Caco-2 (cell line): ENCODE measurements at regions not wholly inside any gene's neighbourhood (a gene's known extent, or its start where the extent isn't known, plus 50 kb on each side); places are given as distances from the start of the nearest gene placed in this dataset.
A peak's percentile ranks its signal among the peaks of the same experiment; 100 is the strongest.

ENCODE experiments used
- BruUV-seq: library from RNA; stranded (reverse); fragments of 400-500 nt; replicated peaks from 2 replicates; lab custom pipeline; 2021; lab: Mats Ljungman, UMichigan
- CTCF ChIA-PET: fragments of 300-600 bp; sonication (Branson Sonifier 250); formaldehyde crosslinking; loops from one replicate; lab custom pipeline; 2022; ENCODE audit warnings: antibody characterized with exemption; lab: Charles Lee
- POLR2A ChIA-PET: fragments of 300-600 bp; sonication (Branson Sonifier 250); formaldehyde crosslinking; loops from one replicate; lab custom pipeline; 2022; ENCODE audit warnings: antibody characterized with exemption; lab: Charles Lee
- DNase-seq, 2 experiments: peaks; one replicate each; pipeline versions ENCODE4 v3.0.0 to v3.0.0-alpha.2; 2020 to 2022
- H3K27me3 ChIP-seq: replicated peaks from 2 replicates; pipeline ENCODE4 v1.6.0; 2011; ENCODE audit warnings: low read length; ENCODE audit not compliant: control insufficient read depth, insufficient read depth
- H3K36me3 ChIP-seq: 2 replicates; pipeline ENCODE4 v1.5.1; 2011; ENCODE audit warnings: low read length; ENCODE audit not compliant: control insufficient read depth, insufficient read depth
- H3K4me1 ChIP-seq: fragments of 250-450 bp; sonication (Bioruptor Pico); 2 replicates; pipeline ENCODE4 v1.5.1; 2020; ENCODE audit warnings: mild to moderate bottlenecking
- H3K4me3 ChIP-seq: 2 replicates; pipeline ENCODE4 v1.5.1; 2011; ENCODE audit warnings: low read depth, mild to moderate bottlenecking, control low read depth, low read length
- H3K9me3 ChIP-seq: fragments of 250-450 bp; sonication (Bioruptor Pico); 2 replicates; pipeline ENCODE4 v1.5.1; 2020; ENCODE audit warnings: mild to moderate bottlenecking, moderate library complexity
- H3K27ac Mint-ChIP-seq: one replicate; pipeline ENCODE4 v1.8.0; 2022; ENCODE audit warnings: mixed read lengths; ENCODE audit not compliant: unreplicated experiment
- H3K27me3 Mint-ChIP-seq: one replicate; pipeline ENCODE4 v1.8.0; 2022; ENCODE audit warnings: mixed read lengths; ENCODE audit not compliant: insufficient read depth, unreplicated experiment
- H3K36me3 Mint-ChIP-seq: one replicate; pipeline ENCODE4 v1.8.0; 2022; ENCODE audit warnings: mild to moderate bottlenecking, mixed read lengths; ENCODE audit not compliant: insufficient read depth, unreplicated experiment
- H3K4me1 Mint-ChIP-seq: one replicate; pipeline ENCODE4 v1.8.0; 2022; ENCODE audit warnings: low read depth, mixed read lengths; ENCODE audit not compliant: unreplicated experiment
- H3K4me3 Mint-ChIP-seq: one replicate; pipeline ENCODE4 v1.8.0; 2022; ENCODE audit warnings: mild to moderate bottlenecking, moderate library complexity, mixed read lengths; ENCODE audit not compliant: unreplicated experiment
- H3K9me3 Mint-ChIP-seq: one replicate; pipeline ENCODE4 v1.8.0; 2022; ENCODE audit warnings: mixed read lengths; ENCODE audit not compliant: unreplicated experiment
- CTCF ChIP-seq, 2 experiments: fragments of 200-600 bp in 1 of 2; IDR thresholded peaks; 1 replicate in 1 of 2; 2 replicates in 1 of 2; pipeline versions ENCODE4 v1.5.1 to v1.8.0; 2011 to 2022; ENCODE audit warnings: antibody characterized with exemption in 1 of 2, control low read depth in 1 of 2, inconsistent platforms in 1 of 2, low read depth in 1 of 2, low read length in 1 of 2, mild to moderate bottlenecking in 1 of 2, moderate library complexity in 1 of 2; ENCODE audit not compliant: insufficient read depth in 1 of 2, severe bottlenecking in 1 of 2, unreplicated experiment in 1 of 2
- intact Hi-C: fragments of 100-400 bp; cut with micrococcal nuclease; formaldehyde crosslinking; loops from one replicate; pipeline ENCODE4 v1.10.0; 2022; ENCODE audit not compliant: unreplicated experiment

DNA sequence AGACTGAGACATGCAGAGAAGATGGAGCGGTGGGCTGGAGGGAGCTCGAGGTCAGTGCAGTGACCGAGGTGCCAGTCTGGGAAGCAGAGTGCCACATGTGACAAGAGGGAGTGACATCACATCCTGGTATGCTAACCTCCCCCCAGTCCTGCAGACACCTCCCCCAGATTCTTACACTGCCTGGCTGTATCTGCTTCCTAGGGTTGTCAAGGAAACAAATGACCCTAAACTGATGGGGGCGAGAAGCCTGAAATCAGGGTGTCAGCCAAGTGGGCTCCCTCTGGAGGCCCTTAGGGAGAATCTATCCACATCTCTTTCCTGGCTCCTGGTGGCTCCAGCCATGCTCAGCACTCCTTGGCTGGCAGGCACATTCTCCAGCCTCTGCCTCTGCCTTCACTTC is 316.1 kb upstream of the ZMIZ1 start:
- Mint-ChIP-seq H3K27me3 (no peaks in the 10 kb centered on the region), H3K4me3 (no peak overlapping the region), H3K9me3 (peaks cover 16% of the 10 kb centered on the region), H3K36me3 (no peaks in the 10 kb centered on the region), H3K4me1 (peaks cover 14% of the 10 kb centered on the region), H3K27ac (no peak overlapping the region)
- Histone ChIP-seq H3K27me3 (no peaks in the 10 kb centered on the region), H3K9me3 (no peaks in the 10 kb centered on the region), H3K4me3 (no peak overlapping the region), H3K4me1 (peaks cover 2% of the 10 kb centered on the region), H3K36me3 (no peaks in the 10 kb centered on the region)
- CTCF ChIA-PET: no interaction called here
- TF ChIP-seq CTCF (IDR thresholded peaks at IDR 0.05; ENCODE audit: insufficient read depth in 1 of 2, low read depth in 1 of 2, low read length in 1 of 2, severe bottlenecking in 1 of 2, unreplicated experiment in 1 of 2): peak in 1 of 2 experiments; percentile 6
- BruUV-seq: no TSS peak
- POLR2A ChIA-PET: no interaction called here
- no peak for DNase-seq
- intact Hi-C loops: no loop called here

GRCh38 chr10:78754269-78755062 is 314.3 kb upstream of the ZMIZ1 start:
- H3K27me3 Mint-ChIP-seq: no peaks in the 10 kb centered on the region
- H3K9me3 ChIP-seq: no peaks in the 10 kb centered on the region
- DNase-seq: no peak
- H3K36me3 Mint-ChIP-seq: no peaks in the 10 kb centered on the region
- no peaks in the 10 kb centered on the region for H3K9me3 Mint-ChIP-seq
- no peaks in the 10 kb centered on the region for H3K27me3 ChIP-seq
- ChIA-PET CTCF (interaction anchor here (0.6 kb wide), 1 partner anchor 191 kb away, joined by 3 read pairs; no protein-coding TSS in a partner anchor), POLR2A (interaction anchor here (0.7 kb wide), 1 partner anchor 234 kb away, joined by 3 read pairs; no protein-coding TSS in a partner anchor)
- intact Hi-C loops: no loop called here
- H3K4me3 Mint-ChIP-seq: no peak overlapping the region
- no TSS peak for BruUV-seq
- no peak for TF ChIP-seq CTCF (IDR thresholded peaks at IDR 0.05; ENCODE audit: insufficient read depth in 1 of 2, low read depth in 1 of 2, low read length in 1 of 2, severe bottlenecking in 1 of 2, unreplicated experiment in 1 of 2)
- H3K4me1 ChIP-seq: no peaks in the 10 kb centered on the region
- no peaks in the 10 kb centered on the region for H3K36me3 ChIP-seq
- H3K4me3 ChIP-seq: no peak overlapping the region
- H3K27ac Mint-ChIP-seq: no peak overlapping the region
- H3K4me1 Mint-ChIP-seq: peaks cover 13% of the 10 kb centered on the region

- Mint-ChIP-seq H3K27ac (no peak overlapping the region), H3K9me3 (no peaks in the 10 kb centered on the region), H3K27me3 (no peaks in the 10 kb centered on the region), H3K4me1 (peaks cover 13% of the 10 kb centered on the region), H3K36me3 (no peaks in the 10 kb centered on the region), H3K4me3 (no peak overlapping the region)
- no peak for TF ChIP-seq CTCF (IDR thresholded peaks at IDR 0.05; ENCODE audit: insufficient read depth in 1 of 2, low read depth in 1 of 2, low read length in 1 of 2, severe bottlenecking in 1 of 2, unreplicated experiment in 1 of 2)
- ChIA-PET POLR2A (no interaction called here), CTCF (interaction anchor here (0.6 kb wide), 1 partner anchor 191 kb away, joined by 3 read pairs; no protein-coding TSS in a partner anchor)
- intact Hi-C loops: no loop called here
- no peaks in the 10 kb centered on the region for H3K27me3 ChIP-seq
- no peak for DNase-seq
- H3K36me3 ChIP-seq: no peaks in the 10 kb centered on the region
- BruUV-seq: no TSS peak
- H3K9me3 ChIP-seq: no peaks in the 10 kb centered on the region
- no peak overlapping the region for H3K4me3 ChIP-seq
- H3K4me1 ChIP-seq: no peaks in the 10 kb centered on the region
These were observed 313.6 kb upstream of the ZMIZ1 start for GRCh38 chr10:78755063-78755701.
